Ovary (tissue), 3 donors: ENCODE measurements at regions not wholly inside any gene's neighbourhood (a gene's known extent, or its start where the extent isn't known, plus 50 kb on each side); places are given as distances from the start of the nearest gene placed in this dataset.

Source experiments
- POLR2A ChIP-seq: fragments of 450-650 bp; IDR thresholded peaks from one replicate; pipeline ENCODE4 v1.6.1; 2017; ENCODE audit warnings: antibody characterized with exemption, mild to moderate bottlenecking, moderate library complexity
- TF ChIP-seq, protein P1 (sequence below), 3 donors: fragments of 450-650 bp in 2 of 3; fragments of 200-600 bp in 1 of 3; IDR thresholded peaks; one replicate each; pipeline versions ENCODE4 v1.5.1 to v1.8.0; 2016 to 2022; ENCODE audit warnings: antibody characterized with exemption in 3 of 3, mild to moderate bottlenecking in 1 of 3
- donor health status: DM: no; HTN: no; CAD: no.

DNA sequence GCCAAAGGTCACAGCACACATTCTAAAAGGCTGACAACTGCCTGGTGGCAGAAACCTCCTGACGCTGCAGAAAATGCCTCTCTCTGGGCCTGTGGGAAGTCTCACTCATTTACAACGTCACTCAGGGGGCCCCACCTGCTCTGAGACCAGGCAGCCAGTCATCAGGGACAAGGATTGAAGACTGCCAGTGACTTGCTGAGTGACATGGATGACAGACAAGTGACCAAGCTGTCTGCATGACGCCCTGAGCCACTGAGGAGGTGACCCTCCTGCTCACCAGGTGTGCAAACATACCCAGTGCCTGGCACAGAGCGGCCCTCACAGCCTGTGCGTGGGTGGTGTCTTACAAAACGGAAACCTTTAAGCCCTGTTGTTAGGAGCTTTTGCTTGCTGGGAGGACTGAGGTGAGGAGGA is 392.4 kb downstream of the TNS1 start:
- TF ChIP-seq, protein P1, sequence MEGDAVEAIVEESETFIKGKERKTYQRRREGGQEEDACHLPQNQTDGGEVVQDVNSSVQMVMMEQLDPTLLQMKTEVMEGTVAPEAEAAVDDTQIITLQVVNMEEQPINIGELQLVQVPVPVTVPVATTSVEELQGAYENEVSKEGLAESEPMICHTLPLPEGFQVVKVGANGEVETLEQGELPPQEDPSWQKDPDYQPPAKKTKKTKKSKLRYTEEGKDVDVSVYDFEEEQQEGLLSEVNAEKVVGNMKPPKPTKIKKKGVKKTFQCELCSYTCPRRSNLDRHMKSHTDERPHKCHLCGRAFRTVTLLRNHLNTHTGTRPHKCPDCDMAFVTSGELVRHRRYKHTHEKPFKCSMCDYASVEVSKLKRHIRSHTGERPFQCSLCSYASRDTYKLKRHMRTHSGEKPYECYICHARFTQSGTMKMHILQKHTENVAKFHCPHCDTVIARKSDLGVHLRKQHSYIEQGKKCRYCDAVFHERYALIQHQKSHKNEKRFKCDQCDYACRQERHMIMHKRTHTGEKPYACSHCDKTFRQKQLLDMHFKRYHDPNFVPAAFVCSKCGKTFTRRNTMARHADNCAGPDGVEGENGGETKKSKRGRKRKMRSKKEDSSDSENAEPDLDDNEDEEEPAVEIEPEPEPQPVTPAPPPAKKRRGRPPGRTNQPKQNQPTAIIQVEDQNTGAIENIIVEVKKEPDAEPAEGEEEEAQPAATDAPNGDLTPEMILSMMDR (IDR thresholded peaks at IDR 0.05) = no peak
- TF ChIP-seq POLR2A = no peak
